H9 (cell line): ENCODE measurements at regions not wholly inside any gene's neighbourhood (a gene's known extent, or its start where the extent isn't known, plus 50 kb on each side); places are given as distances from the start of the nearest gene placed in this dataset.

Experiments
- DNase-seq: peaks from one replicate; pipeline ENCODE4 v3.0.0-alpha.2; 2017
- H2AFZ ChIP-seq: one replicate; pipeline ENCODE4 v1.6.1; 2013; ENCODE audit warnings: mild to moderate bottlenecking, low read length, control low read depth, moderate library complexity
- H2AK5ac ChIP-seq: 2 replicates; pipeline ENCODE4 v1.6.1; 2013; ENCODE audit warnings: low read length, control low read depth, mixed read lengths; ENCODE audit not compliant: insufficient read length
- H2BK120ac ChIP-seq: one replicate; pipeline ENCODE4 v1.6.1; 2013; ENCODE audit warnings: low read depth, mild to moderate bottlenecking, low read length, control low read depth, inconsistent platforms; ENCODE audit not compliant: poor library complexity, severe bottlenecking
- H2BK12ac ChIP-seq: 2 replicates; pipeline ENCODE4 v1.6.1; 2013; ENCODE audit warnings: low read length, control low read depth, mixed read lengths, low read depth; ENCODE audit not compliant: insufficient read length
- H2BK15ac ChIP-seq: 2 replicates; pipeline ENCODE4 v1.6.1; 2013; ENCODE audit warnings: low read depth, low read length, control low read depth
- H2BK20ac ChIP-seq: one replicate; pipeline ENCODE4 v1.6.1; 2013; ENCODE audit warnings: low read depth, mild to moderate bottlenecking, low read length, control low read depth, inconsistent platforms; ENCODE audit not compliant: poor library complexity, severe bottlenecking
- H2BK5ac ChIP-seq: 2 replicates; pipeline ENCODE4 v1.6.1; 2013; ENCODE audit warnings: low read length, control low read depth, mixed read lengths; ENCODE audit not compliant: insufficient read length
- H3K14ac ChIP-seq: 2 replicates; pipeline ENCODE4 v1.6.1; 2013; ENCODE audit warnings: low read length, control low read depth; ENCODE audit not compliant: insufficient read depth
- H3K18ac ChIP-seq: 2 replicates; pipeline ENCODE4 v1.6.1; 2013; ENCODE audit warnings: low read depth, mild to moderate bottlenecking, mixed read lengths, low read length, control low read depth; ENCODE audit not compliant: insufficient read length
- H3K23ac ChIP-seq: 2 replicates; pipeline ENCODE4 v1.6.1; 2013; ENCODE audit warnings: low read length, control low read depth, mixed read lengths, low read depth; ENCODE audit not compliant: insufficient read length
- H3K23me2 ChIP-seq: 2 replicates; pipeline ENCODE4 v1.6.1; 2013; ENCODE audit warnings: low read depth, mild to moderate bottlenecking, mixed read lengths, low read length, control low read depth; ENCODE audit not compliant: insufficient read length, poor library complexity, severe bottlenecking
- H3K27ac ChIP-seq: 2 replicates; pipeline ENCODE4 v1.5.1; 2013; ENCODE audit warnings: low read length, control low read depth, mixed read lengths, low read depth; ENCODE audit not compliant: insufficient read length
- H3K27me3 ChIP-seq: 2 replicates; pipeline ENCODE4 v1.6.1; 2013; ENCODE audit warnings: low read length, control low read depth, inconsistent platforms; ENCODE audit not compliant: insufficient read depth
- H3K4ac ChIP-seq: 2 replicates; pipeline ENCODE4 v1.6.1; 2013; ENCODE audit warnings: low read depth, mild to moderate bottlenecking, control low read depth, inconsistent platforms, low read length, moderate library complexity
- H3K4me1 ChIP-seq: 2 replicates; pipeline ENCODE4 v1.6.1; 2013; ENCODE audit warnings: low read length, control low read depth, inconsistent platforms; ENCODE audit not compliant: insufficient read depth
- H3K4me2 ChIP-seq: 2 replicates; pipeline ENCODE4 v1.6.1; 2013; ENCODE audit warnings: low read length, control low read depth, mixed read lengths; ENCODE audit not compliant: insufficient read length, insufficient read depth
- H3K56ac ChIP-seq: 2 replicates; pipeline ENCODE4 v1.6.1; 2013; ENCODE audit warnings: low read depth, mild to moderate bottlenecking, mixed read lengths, low read length, control low read depth; ENCODE audit not compliant: insufficient read length
- H3K79me1 ChIP-seq: 2 replicates; pipeline ENCODE4 v1.6.1; 2013; ENCODE audit warnings: low read depth, mild to moderate bottlenecking, moderate library complexity, low read length, control low read depth, inconsistent platforms; ENCODE audit not compliant: insufficient read depth, poor library complexity, severe bottlenecking
- H3K79me2 ChIP-seq: 2 replicates; pipeline ENCODE4 v1.6.1; 2013; ENCODE audit warnings: low read length, control low read depth, inconsistent platforms; ENCODE audit not compliant: insufficient read depth
- H3K9ac ChIP-seq: 2 replicates; pipeline ENCODE4 v1.6.1; 2013; ENCODE audit warnings: low read length, control low read depth, mixed read lengths; ENCODE audit not compliant: insufficient read length; ENCODE audit errors: extremely low read depth
- H3K9me3 ChIP-seq: one replicate; pipeline ENCODE4 v1.6.1; 2013; ENCODE audit warnings: low read depth, low read length, inconsistent platforms; ENCODE audit not compliant: control insufficient read depth
- H3T11ph ChIP-seq: one replicate; pipeline ENCODE4 v1.6.1; 2013; ENCODE audit warnings: mild to moderate bottlenecking, low read length, control low read depth, inconsistent platforms
- H4K20me1 ChIP-seq: one replicate; pipeline ENCODE4 v1.6.1; 2013; ENCODE audit not compliant: control insufficient read depth, insufficient read length, insufficient read depth
- H4K5ac ChIP-seq: 2 replicates; pipeline ENCODE4 v1.6.1; 2013; ENCODE audit warnings: low read depth, mild to moderate bottlenecking, mixed read lengths, low read length, control low read depth; ENCODE audit not compliant: insufficient read length
- H4K8ac ChIP-seq: replicated peaks from 2 replicates; pipeline ENCODE4 v1.6.1; 2013; ENCODE audit warnings: low read length, control low read depth, mixed read lengths, low read depth; ENCODE audit not compliant: insufficient read length
- H4K91ac ChIP-seq: 2 replicates; pipeline ENCODE4 v1.6.1; 2013; ENCODE audit warnings: low read depth, mild to moderate bottlenecking, moderate library complexity, mixed read lengths, low read length, control low read depth; ENCODE audit not compliant: insufficient read length
- H3K27ac Mint-ChIP-seq, 3 experiments: 2 replicates in 2 of 3; 3 replicates in 1 of 3; pipeline ENCODE4 v1.8.0; 2020 to 2021; ENCODE audit warnings: mixed read lengths in 3 of 3, mild to moderate bottlenecking in 1 of 3, moderate library complexity in 1 of 3
- H3K27me3 Mint-ChIP-seq: 2 replicates; pipeline ENCODE4 v1.8.0; 2021; ENCODE audit warnings: low read depth, mild to moderate bottlenecking, moderate library complexity, mixed read lengths
- H3K36me3 Mint-ChIP-seq, 3 experiments: 2 replicates in 2 of 3; 3 replicates in 1 of 3; pipeline ENCODE4 v1.8.0; 2020 to 2021; ENCODE audit warnings: low read depth in 3 of 3, mixed read lengths in 3 of 3; ENCODE audit not compliant: insufficient read depth in 1 of 3
- H3K4me1 Mint-ChIP-seq, 2 experiments: 2 replicates each; pipeline ENCODE4 v1.8.0; 2020; ENCODE audit warnings: mixed read lengths in 2 of 2
- H3K4me3 Mint-ChIP-seq, 2 experiments: 2 replicates in 1 of 2; 3 replicates in 1 of 2; pipeline ENCODE4 v1.8.0; 2020 to 2021; ENCODE audit warnings: mild to moderate bottlenecking in 2 of 2, mixed read lengths in 2 of 2, moderate library complexity in 1 of 2
- H3K9me3 Mint-ChIP-seq, 2 experiments: 2 replicates in 1 of 2; 3 replicates in 1 of 2; pipeline ENCODE4 v1.8.0; 2020; ENCODE audit warnings: mild to moderate bottlenecking in 2 of 2, mixed read lengths in 2 of 2, moderate library complexity in 1 of 2
- CTCF ChIP-seq: fragments of 200-600 bp; sonication (generic); conservative IDR thresholded peaks from 3 replicates; pipeline ENCODE4 v1.8.0; 2021; ENCODE audit warnings: antibody characterized with exemption, mild to moderate bottlenecking
- WGBS: extraction: QIAGEN DNeasy Blood & Tissue Kit; methylation state at CpG from one replicate; pipeline ENCODE4 v1.1.7; 2013; ENCODE audit warnings: missing lambda C conversion rate, low lambda C conversion rate, mixed read lengths; ENCODE audit not compliant: insufficient read length; ENCODE audit errors: extremely low coverage; 5-methylcytosine and 5-hydroxymethylcytosine counted together

GRCh38 chr5:91441082-91441481, 58.0 kb upstream of the ARRDC3 start:
- Histone ChIP-seq H3T11ph (no peak overlapping the region), H3K23me2 (no peaks in the 10 kb centered on the region), H3K27me3 (no peaks in the 10 kb centered on the region), H2AK5ac (no peak overlapping the region), H3K4me1 (peaks cover 3% of the 10 kb centered on the region; the same call in 1 of the 2 replicates), H2AFZ (no peak overlapping the region), H3K9me3 (no peaks in the 10 kb centered on the region), H3K18ac (no peak overlapping the region), H3K56ac (no peak overlapping the region), H2BK15ac (no peak overlapping the region), H4K20me1 (no peaks in the 10 kb centered on the region), H3K79me1 (no peaks in the 10 kb centered on the region), H3K27ac (no peak overlapping the region), H4K8ac (no peak overlapping the region), H4K91ac (no peak overlapping the region), H2BK120ac (no peak overlapping the region), H3K23ac (no peak overlapping the region), H3K4ac (no peak overlapping the region), H3K14ac (no peak overlapping the region), H4K5ac (no peak overlapping the region), H3K79me2 (no peaks in the 10 kb centered on the region), H2BK5ac (no peak overlapping the region), H2BK12ac (no peak overlapping the region), H3K9ac (no peak overlapping the region), H3K4me2 (no peak overlapping the region), H2BK20ac (no peak overlapping the region)
- no peaks in the 10 kb centered on the region for H3K9me3 Mint-ChIP-seq
- no peak overlapping the region for H3K27ac Mint-ChIP-seq
- peaks cover 15% of the 10 kb centered on the region in 2 experiments for H3K4me1 Mint-ChIP-seq
- H3K27me3 Mint-ChIP-seq, result no peaks in the 10 kb centered on the region
- no peak overlapping the region for H3K4me3 Mint-ChIP-seq
- DNase-seq, result no peak
- TF ChIP-seq CTCF, result no peak
- no CpG with 5 or more reads among the region's 1 CpG for WGBS
- H3K36me3 Mint-ChIP-seq, result no peaks in the 10 kb centered on the region
